ENCODE measurements at regions not wholly inside any gene's neighbourhood (a gene's known extent, or its start where the extent isn't known, plus 50 kb on each side); places are given as distances from the start of the nearest gene placed in this dataset.

DNA sequence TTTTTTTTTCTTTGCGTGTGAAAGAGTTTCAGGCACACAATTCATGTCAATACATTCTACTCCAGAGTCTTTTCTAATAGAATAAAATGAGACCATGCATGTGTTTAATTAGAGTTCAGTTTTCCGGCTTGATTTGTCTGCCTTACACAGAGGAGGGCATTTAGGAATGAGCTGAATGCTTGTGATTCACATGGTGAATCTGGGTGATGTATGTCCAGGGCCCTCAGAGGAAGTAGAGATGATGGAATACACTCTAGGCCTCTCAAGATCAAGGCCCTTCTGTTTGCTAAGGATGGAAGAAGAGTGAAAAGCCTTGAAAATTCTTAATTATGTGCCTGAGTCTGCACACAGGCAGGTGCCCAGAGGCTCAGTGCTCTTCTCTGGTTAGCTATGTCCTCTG lies 71.0 kb upstream of the CYRIA start:
- in situ Hi-C loops (cut with HindIII; ENCODE audit: low pct_unique_long_range_greater_than_20kb, low sequenced_read_pairs) (no loop called here), intact Hi-C loops (cut with micrococcal nuclease; ENCODE audit: unreplicated experiment) (no loop called here)
- POLR2A ChIA-PET: no interaction called here
- CTCF ChIA-PET: no interaction called here
- no peaks in the 10 kb centered on the region for H3K27me3 ChIP-seq (ENCODE audit: control insufficient read depth, insufficient read depth, low read length)
- TF ChIP-seq, protein P1, sequence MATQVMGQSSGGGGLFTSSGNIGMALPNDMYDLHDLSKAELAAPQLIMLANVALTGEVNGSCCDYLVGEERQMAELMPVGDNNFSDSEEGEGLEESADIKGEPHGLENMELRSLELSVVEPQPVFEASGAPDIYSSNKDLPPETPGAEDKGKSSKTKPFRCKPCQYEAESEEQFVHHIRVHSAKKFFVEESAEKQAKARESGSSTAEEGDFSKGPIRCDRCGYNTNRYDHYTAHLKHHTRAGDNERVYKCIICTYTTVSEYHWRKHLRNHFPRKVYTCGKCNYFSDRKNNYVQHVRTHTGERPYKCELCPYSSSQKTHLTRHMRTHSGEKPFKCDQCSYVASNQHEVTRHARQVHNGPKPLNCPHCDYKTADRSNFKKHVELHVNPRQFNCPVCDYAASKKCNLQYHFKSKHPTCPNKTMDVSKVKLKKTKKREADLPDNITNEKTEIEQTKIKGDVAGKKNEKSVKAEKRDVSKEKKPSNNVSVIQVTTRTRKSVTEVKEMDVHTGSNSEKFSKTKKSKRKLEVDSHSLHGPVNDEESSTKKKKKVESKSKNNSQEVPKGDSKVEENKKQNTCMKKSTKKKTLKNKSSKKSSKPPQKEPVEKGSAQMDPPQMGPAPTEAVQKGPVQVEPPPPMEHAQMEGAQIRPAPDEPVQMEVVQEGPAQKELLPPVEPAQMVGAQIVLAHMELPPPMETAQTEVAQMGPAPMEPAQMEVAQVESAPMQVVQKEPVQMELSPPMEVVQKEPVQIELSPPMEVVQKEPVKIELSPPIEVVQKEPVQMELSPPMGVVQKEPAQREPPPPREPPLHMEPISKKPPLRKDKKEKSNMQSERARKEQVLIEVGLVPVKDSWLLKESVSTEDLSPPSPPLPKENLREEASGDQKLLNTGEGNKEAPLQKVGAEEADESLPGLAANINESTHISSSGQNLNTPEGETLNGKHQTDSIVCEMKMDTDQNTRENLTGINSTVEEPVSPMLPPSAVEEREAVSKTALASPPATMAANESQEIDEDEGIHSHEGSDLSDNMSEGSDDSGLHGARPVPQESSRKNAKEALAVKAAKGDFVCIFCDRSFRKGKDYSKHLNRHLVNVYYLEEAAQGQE (IDR thresholded peaks at IDR 0.05; ENCODE audit: insufficient read depth in 1 of 2, low read depth in 2 of 2, low read length in 1 of 2): no peak
- TF ChIP-seq SIN3A (IDR thresholded peaks at IDR 0.05; ENCODE audit: borderline replicate concordance, insufficient read depth, low read depth, low read length) (no peak), POLR2AphosphoS5 (IDR thresholded peaks at IDR 0.05; ENCODE audit: low read depth, low read length) (no peak), TCF7L2 (IDR thresholded peaks at IDR 0.05; ENCODE audit: low read depth, low read length) (no peak)
- TF ChIP-seq, protein P2, sequence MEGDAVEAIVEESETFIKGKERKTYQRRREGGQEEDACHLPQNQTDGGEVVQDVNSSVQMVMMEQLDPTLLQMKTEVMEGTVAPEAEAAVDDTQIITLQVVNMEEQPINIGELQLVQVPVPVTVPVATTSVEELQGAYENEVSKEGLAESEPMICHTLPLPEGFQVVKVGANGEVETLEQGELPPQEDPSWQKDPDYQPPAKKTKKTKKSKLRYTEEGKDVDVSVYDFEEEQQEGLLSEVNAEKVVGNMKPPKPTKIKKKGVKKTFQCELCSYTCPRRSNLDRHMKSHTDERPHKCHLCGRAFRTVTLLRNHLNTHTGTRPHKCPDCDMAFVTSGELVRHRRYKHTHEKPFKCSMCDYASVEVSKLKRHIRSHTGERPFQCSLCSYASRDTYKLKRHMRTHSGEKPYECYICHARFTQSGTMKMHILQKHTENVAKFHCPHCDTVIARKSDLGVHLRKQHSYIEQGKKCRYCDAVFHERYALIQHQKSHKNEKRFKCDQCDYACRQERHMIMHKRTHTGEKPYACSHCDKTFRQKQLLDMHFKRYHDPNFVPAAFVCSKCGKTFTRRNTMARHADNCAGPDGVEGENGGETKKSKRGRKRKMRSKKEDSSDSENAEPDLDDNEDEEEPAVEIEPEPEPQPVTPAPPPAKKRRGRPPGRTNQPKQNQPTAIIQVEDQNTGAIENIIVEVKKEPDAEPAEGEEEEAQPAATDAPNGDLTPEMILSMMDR (IDR thresholded peaks at IDR 0.05): no peak
- no peaks in the 10 kb centered on the region for H3K36me3 ChIP-seq (ENCODE audit: control insufficient read depth, insufficient read depth, low read length)
- no peak overlapping the region for H3K27ac ChIP-seq (ENCODE audit: low read length)
- H3K4me3 ChIP-seq (ENCODE audit: low read depth in 2 of 2, low read length in 2 of 2): no peak overlapping the region
- H3K9me3 ChIP-seq (ENCODE audit: control insufficient read depth, insufficient read depth, low read depth, low read length): no peaks in the 10 kb centered on the region
- BruUV-seq (replicated peaks): no TSS peak
- no peak for ATAC-seq
- H3K4me1 ChIP-seq (ENCODE audit: control insufficient read depth, insufficient read depth, low read length): no peaks in the 10 kb centered on the region
- DNase-seq (ENCODE audit: low read depth, low spot score): no peak

DNA sequence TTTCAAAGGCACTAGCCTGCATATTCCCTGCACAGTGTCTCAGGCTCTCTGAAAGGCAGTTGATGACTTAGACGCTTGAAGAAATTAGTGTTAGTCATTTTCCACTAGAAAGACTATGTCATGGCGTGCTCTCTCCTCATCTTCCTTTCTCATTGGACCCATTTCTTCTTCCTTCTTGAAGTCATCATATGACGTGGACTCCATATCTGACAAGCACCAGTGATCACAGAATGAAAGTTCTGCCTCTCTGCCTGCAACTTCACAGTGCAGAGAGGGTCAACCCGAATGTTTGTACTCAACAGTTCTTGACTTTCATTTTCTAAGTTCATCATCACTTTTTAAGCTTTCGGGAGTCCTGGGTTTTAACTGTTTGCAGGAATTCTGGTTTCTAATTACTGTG lies 63.7 kb upstream of the CYRIA start:
- no peaks in the 10 kb centered on the region for H3K27me3 ChIP-seq (ENCODE audit: control insufficient read depth, insufficient read depth, low read length)
- H3K36me3 ChIP-seq (ENCODE audit: control insufficient read depth, insufficient read depth, low read length): no peaks in the 10 kb centered on the region
- ATAC-seq: no peak
- BruUV-seq (replicated peaks): no TSS peak
- in situ Hi-C loops (cut with HindIII; ENCODE audit: low pct_unique_long_range_greater_than_20kb, low sequenced_read_pairs) (no loop called here), intact Hi-C loops (cut with micrococcal nuclease; ENCODE audit: unreplicated experiment) (no loop called here)
- no peak overlapping the region for H3K27ac ChIP-seq (ENCODE audit: low read length)
- POLR2A ChIA-PET: no interaction called here
- no peak for DNase-seq (ENCODE audit: low read depth, low spot score)
- H3K9me3 ChIP-seq (ENCODE audit: control insufficient read depth, insufficient read depth, low read depth, low read length): no peaks in the 10 kb centered on the region
- TF ChIP-seq SIN3A (IDR thresholded peaks at IDR 0.05; ENCODE audit: borderline replicate concordance, insufficient read depth, low read depth, low read length) (no peak), POLR2AphosphoS5 (IDR thresholded peaks at IDR 0.05; ENCODE audit: low read depth, low read length) (no peak), TCF7L2 (IDR thresholded peaks at IDR 0.05; ENCODE audit: low read depth, low read length) (no peak)
- TF ChIP-seq, protein P2 (IDR thresholded peaks at IDR 0.05): no peak
- TF ChIP-seq, protein P1 (IDR thresholded peaks at IDR 0.05; ENCODE audit: insufficient read depth in 1 of 2, low read depth in 2 of 2, low read length in 1 of 2): no peak
- CTCF ChIA-PET: no interaction called here
- no peaks in the 10 kb centered on the region for H3K4me1 ChIP-seq (ENCODE audit: control insufficient read depth, insufficient read depth, low read length)
- H3K4me3 ChIP-seq (ENCODE audit: low read depth in 2 of 2, low read length in 2 of 2): no peak overlapping the region

Data from Panc1 (cell line).